Pons (tissue), 1 donor: ENCODE measurements at regions not wholly inside any gene's neighbourhood (a gene's known extent, or its start where the extent isn't known, plus 50 kb on each side); places are given as distances from the start of the nearest gene placed in this dataset.

Experiments
- DNase-seq: peaks from one replicate; pipeline ENCODE4 v3.0.0-alpha.2; 2016; ENCODE audit warnings: low spot score

DNA sequence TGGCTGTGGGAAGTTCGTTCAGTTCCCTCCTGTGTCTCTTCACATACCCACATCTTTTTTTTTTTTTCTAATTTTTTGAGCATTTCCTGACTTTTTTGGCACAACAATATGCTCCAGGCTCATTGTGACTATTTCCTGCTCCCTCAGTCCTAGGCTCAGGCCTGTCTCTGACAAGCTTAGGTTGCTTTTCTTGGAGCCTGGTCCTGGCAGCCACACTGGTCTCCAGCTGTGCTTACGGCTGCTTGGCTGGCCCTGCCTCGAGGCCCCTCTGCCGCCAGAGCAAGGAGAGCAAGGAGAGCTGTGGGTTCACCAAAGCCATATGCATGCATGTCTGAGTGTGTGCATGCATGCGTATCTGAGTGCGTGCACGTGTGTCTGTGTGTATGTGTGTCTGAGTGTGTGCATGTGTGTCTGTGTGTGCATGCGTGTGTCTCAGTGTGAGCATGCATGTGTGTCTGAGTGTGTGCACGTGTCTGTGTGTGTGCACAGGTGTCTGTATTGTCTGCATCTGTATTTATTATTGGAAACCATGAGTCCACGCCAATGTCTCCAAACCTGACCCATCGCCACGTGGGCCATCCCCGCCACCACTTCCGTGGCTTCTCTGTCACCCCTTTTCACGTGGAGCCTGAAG lies 766.1 kb upstream of the SALL3 start:
- DNase-seq, result no peak

- no peak for DNase-seq
Observed at GRCh38 chr18:78221496-78221895, 758.1 kb upstream of the SALL3 start.

GRCh38 chr18:78228974-78229373 lies 750.6 kb upstream of the SALL3 start:
- no peak for DNase-seq

DNA sequence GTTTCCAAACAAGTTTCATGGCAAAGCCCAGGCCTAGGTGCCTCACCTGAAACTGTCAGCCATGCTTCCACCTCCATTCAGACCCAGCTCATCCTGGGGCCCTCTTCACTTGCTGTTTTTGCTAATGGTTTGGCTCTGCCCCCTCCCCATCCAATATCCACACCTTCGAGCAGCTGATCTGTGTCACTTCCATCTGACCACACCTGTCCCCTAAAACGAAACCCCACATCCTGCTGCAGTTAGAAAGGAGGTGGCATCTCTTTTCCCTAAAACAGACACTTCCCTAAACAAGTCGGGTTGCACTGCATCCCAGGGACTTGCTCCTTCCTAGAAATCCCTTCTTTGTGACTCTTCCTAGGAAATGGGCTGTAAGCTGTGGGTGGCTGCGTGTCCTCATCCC lies 748.7 kb upstream of the SALL3 start:
- no peak for DNase-seq

DNA sequence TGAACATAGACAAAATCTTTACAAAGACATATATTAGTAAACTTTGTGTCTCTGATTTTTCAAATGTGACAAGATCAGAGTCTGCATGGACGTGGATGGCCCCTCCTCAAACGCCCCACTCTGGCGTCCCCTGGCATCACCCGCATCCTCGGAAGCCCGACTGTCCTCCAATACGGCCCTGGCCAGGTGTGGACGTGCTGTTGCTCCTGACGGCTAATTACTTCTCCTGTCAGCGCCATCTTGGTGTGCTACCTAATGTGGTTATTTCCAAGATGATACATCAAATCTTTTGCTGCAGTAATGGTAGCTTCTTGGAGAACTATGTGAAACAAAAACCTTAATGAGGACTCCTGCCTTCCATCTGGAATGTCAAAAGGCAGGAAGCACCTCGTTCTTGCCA lies 747.4 kb upstream of the SALL3 start:
- no peak for DNase-seq

DNA sequence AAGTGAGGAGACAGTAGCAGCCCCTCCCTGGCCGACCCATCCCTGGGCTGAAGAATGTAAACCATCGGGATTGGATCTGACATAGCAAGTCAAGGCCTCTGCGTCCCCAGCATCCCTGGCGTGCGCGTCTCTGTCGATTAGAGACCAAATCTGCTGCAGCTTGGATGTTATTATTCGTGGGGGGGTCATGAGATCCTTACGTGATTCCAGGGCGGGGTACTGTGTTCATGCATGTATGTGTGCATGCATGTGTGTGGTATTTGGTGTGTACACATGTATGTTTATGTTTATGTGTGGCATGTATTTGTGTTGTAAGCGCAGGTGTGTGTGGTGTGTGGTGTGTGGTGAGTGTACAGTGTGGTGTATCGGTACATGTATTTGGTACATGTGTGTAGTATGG lies 741.8 kb upstream of the SALL3 start:
- DNase-seq, result no peak

DNA sequence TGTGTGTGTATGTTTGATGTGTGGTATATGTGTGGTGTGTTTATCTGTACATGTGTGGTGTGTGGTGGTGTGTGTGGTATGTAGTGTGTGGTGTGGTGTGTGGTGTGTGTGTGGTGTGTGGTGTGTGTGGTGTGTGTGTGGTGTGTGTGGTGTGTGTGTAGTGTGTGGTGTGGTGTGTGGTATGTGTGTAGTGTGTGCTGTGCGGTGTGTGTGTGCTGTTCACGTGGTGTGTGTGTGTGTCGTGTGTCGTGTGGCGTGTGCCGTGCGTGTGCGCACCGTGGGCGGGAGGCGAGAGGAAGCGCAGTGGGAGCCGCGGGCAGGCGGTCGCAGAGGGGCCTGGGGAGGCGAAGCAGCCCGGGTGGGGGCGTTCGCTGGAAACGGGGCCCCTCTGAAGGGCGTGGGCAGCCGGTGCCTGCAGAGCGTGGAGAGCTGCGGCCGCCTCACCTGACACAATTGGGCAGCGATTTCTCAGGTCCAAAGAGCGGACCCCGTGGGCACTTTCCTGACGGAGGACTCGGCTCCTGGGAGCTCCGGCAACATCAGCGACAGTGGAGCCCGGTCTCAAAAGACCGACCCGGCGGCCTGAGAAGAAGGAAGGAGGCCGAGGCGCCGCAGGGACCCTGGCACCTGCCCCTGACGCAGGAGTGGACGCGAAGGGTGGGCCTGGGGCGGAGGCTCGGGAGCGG lies 741.1 kb upstream of the SALL3 start:
- no peak for DNase-seq

GRCh38 chr18:78239090-78239457 lies 740.5 kb upstream of the SALL3 start:
- no peak for DNase-seq

DNA sequence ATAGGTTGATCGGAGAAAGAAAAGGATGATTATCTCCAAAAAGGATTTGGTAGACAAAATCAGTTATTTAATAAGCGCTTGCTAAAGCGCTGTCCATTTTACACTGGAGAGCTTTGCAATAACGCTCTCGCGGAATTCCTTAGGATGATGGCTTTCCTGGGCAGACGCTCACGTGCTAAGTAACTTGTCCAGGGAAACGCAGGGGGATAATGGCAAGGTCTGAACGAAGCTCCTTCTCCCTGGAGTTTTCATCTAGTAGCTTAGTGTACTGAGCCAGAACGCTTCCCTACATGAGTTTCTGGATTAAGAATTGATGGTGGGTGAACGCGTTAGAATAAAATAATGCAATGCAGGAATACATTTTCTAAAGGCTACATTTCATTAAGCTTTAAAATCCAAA lies 739.5 kb upstream of the SALL3 start:
- DNase-seq, result no peak

DNA sequence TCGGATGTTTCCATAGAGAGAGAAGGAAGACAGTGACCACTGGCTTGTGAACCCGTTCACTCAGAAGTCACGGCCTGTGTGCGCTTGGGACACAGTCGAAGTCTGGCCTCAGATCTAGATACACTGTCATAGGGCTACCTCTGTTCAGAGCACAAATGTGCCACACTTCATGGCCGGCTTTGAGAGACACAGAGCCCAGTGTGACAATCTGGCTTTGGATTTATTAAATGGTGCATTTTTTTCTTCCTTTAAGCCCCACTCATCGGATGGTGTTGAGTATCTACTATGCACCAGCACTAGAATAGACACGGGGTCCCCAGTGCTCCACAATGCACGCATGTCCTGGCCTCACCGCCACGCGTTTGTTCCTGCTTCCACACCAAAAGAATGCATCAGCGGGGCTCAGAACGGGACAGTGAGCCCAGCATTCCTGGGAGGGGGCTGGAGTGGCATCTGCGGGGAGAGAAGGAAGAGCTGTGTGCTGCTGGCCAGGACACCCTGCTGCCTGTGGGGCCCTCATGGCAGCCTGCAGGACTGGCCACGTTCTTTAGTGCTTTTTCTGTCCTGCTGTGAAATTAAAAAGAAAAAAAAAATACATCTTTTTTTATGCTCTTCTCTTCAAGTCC lies 738.9 kb upstream of the SALL3 start:
- DNase-seq, result no peak

DNA sequence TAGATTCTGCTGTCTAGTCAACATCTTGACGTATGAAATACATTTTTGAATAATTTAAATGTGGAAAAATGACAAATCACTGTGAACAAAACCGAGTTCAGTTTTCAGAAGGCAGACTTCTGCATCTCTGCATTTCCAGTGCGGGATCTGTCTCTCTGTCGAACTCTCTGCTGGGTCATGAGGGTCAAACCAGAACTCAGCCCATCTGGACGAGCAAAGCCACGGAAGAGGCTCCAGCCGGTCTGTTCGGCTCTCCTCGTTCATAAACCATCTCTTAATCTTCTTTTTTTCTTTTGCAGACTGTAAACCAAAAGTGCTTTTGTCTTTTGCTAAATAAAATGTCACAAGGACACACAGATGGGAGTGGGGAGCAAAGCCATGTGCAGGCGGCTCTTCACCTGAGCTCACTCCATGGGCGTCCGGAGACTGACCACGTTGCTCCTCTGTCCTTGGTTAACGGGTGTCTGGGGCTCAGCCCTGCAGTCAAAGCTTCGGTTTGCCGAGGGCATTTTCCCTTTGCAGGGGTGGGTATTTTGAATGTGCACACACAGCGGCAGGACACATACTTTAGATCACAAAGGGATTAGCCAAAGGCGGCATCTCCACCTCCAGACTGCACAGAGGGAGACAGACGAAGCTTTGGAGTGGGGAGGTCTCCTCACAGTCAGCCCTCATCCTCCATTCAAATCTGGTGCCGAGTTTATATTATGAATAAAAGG lies 737.9 kb upstream of the SALL3 start:
- no peak for DNase-seq

GRCh38 chr18:78242254-78242643 lies 737.4 kb upstream of the SALL3 start:
- peak; percentile 31 for DNase-seq

GRCh38 chr18:78242806-78243205 lies 736.8 kb upstream of the SALL3 start:
- no peak for DNase-seq

DNA sequence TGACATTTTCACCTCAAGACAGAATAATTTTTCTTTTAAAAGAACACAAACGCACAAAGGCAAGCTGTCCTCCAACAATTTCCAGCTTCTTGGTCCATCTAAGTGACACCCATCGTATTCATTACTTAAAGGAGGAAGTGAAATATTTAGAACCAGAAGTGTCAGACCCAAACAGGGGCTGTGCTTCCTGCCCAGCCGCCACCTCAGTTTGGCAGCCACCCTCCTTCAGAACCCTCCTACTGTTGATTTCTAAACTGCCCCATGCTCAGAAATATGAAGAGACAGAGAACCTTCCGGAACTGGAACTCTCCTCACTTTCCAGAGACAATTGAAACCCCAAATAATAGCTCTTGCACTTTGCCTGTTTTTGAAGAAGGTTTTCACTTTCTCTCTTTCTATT lies 734.8 kb upstream of the SALL3 start:
- peak; percentile 59 for DNase-seq

DNA sequence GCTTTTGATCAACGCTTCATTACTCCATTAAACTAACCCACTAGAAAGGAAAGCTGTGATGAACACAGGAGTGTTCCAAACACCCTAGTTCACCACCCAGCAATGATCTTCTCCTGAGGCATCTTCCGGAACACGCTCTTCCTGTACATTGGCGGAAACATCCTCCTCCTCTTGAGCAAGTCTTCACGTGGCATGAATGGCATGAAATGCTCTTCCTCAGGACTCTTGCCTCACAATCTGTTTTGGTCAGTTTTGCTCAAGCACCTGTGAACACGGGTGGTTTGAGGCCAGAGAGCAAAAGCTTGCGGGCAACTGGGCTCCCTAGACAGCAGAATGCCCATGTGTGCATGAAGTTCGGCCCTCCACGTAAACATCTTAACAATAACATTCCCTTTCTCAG lies 734.2 kb upstream of the SALL3 start:
- peak; percentile 78 for DNase-seq

DNA sequence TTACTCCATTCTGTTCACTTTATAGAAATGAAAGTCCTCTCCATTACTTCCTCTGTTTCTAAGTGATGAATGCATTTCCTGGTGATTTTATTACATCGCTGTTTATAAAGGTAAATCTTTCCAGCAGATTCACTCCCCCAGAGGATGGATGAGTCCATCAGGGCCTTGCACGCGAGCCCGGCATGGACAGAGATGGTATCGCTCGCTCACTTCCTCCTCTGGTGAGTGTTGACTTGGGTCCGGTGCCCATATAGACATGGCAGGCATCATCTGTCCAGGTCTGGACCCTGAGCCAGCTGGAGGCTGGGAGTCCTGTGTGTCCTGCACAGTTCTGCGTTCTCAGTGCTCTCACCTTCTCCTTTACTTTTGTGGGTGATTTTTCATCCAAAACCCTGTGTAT lies 733.6 kb upstream of the SALL3 start:
- no peak for DNase-seq

DNA sequence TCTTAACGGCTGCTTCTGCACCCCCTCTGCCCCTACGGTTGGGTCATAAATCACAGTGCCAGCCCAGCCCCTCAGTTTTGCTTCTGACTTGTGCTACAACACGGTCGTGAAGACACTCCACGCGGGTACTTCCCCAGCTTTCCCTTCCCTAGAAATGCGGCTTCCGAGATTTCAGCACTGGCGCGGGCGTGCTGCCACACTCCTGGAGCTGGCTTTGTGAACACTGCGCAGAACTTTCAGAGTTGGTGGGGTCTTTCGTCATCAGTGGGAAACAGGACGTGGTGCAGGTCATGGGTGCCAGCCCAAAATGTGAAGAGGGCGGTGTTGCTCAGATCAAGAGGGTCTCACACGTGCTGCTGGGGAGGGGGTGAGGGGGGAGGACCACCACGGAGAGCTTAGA lies 733.0 kb upstream of the SALL3 start:
- DNase-seq, result no peak

- no peak for DNase-seq
Observed at GRCh38 chr18:78247615-78248289, 731.9 kb upstream of the SALL3 start.

DNA sequence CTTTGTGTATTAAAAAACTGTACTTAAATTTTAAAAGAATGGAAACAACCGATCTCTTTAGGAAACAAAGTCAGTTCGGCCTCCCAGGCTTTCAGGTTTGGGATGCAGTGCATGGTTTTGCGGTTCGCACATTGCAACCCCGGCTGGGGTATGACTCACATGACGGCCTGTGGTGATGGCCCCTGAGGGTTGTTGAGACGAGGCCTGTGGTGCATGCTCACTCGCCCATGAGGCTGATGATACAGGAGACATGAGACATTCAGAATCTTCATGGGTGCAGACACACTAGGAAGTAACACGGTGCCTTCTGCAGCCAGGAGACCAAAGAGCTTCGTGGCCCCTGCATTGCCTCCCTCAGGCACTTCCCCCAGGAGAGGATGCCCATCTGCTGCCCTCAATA lies 724.6 kb upstream of the SALL3 start:
- DNase-seq, result no peak

GRCh38 chr18:78268226-78268988 lies 711.2 kb upstream of the SALL3 start:
- no peak for DNase-seq

DNA sequence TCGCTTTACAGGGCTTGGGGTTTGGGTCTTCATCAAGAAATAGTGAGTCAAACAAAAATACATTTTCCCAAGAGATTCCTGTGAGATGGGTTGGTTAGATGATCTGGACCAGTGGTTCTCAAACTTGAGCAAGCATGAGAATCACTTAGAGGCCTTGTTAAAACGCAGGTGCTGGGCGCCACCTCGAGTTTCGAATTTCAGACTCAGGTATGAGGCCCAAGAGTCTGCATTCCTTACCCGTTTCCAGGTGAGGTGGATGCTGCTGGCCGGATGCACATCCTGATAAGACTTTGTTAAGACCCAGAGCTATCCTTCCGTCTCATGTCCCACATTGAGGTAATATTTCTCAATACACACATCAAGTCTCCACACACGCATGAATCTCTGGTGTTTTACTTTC lies 707.8 kb upstream of the SALL3 start:
- no peak for DNase-seq

DNA sequence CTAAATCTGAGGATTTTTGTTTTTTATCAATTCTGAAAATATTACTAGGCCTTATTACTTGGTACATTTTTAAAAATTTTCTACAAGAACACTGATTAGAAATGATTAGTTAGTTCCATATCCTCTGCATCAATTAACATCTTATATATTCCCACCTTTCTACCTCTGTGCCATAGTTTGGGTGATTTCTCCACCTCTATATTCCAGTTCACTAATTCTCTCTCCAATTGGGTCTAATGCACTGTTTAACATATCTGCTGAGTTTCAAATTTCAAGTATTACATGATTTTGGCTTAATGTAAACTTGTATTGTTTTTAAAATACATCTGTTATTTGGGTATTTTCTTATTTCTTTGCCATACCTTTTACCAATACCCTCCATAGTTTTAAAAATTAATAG lies 705.7 kb upstream of the SALL3 start:
- DNase-seq, result no peak
